Gastrocnemius medialis (tissue), 4 donors: ENCODE measurements at regions not wholly inside any gene's neighbourhood (a gene's known extent, or its start where the extent isn't known, plus 50 kb on each side); places are given as distances from the start of the nearest gene placed in this dataset.

ENCODE experiments used
- ATAC-seq, 2 donors: fragments of 150-250 bp; one replicate each; pipeline ENCODE4 v1.9.1; 2016
- DNase-seq, 2 donors: peaks; one replicate each; pipeline ENCODE4 v3.0.0-alpha.2; 2019
- H3K27ac ChIP-seq, 4 donors: fragments of 200-600 bp; sonication (generic); 1 replicate in 1 of 4; 2 replicates in 3 of 4; pipeline ENCODE4 v1.5.1; 2016 to 2018; ENCODE audit warnings: mild to moderate bottlenecking in 2 of 4, moderate library complexity in 1 of 4
- H3K27me3 ChIP-seq, 3 donors: fragments of 200-600 bp; sonication (generic) in 2 of 3; 1 replicate in 1 of 3; 2 replicates in 2 of 3; pipeline versions ENCODE4 v1.5.1 to v1.6.0; 2016 to 2019; ENCODE audit warnings: mild to moderate bottlenecking in 1 of 3, moderate library complexity in 1 of 3
- H3K36me3 ChIP-seq, 2 donors: fragments of 200-600 bp; sonication (generic) in 1 of 2; one replicate each; pipeline ENCODE4 v1.5.1; 2017 to 2018
- H3K4me1 ChIP-seq, 2 donors: fragments of 200-600 bp; sonication (generic) in 1 of 2; one replicate each; pipeline ENCODE4 v1.5.1; 2016 to 2017; ENCODE audit warnings: mild to moderate bottlenecking in 2 of 2
- H3K4me3 ChIP-seq, 4 donors: fragments of 200-600 bp; sonication (generic) in 3 of 4; 1 replicate in 1 of 4; 2 replicates in 3 of 4; pipeline ENCODE4 v1.5.1; 2016 to 2019; ENCODE audit warnings: mild to moderate bottlenecking in 2 of 4
- H3K9me3 ChIP-seq, 3 donors: fragments of 200-600 bp; sonication (generic) in 2 of 3; 1 replicate in 1 of 3; 2 replicates in 2 of 3; pipeline ENCODE4 v1.5.1; 2016 to 2019
- POLR2A ChIP-seq, 2 donors: fragments of 450-650 bp; IDR thresholded peaks; one replicate each; pipeline ENCODE4 v1.6.1; 2017; ENCODE audit warnings: antibody characterized with exemption in 2 of 2, mild to moderate bottlenecking in 2 of 2, moderate library complexity in 2 of 2
- in situ Hi-C, 4 donors: fragments of 200-750 bp; cut with MboI; loops; one replicate each; pipeline versions ENCODE4 v1.15.0 to v1.8.0; 2017; ENCODE audit warnings: low sequenced_read_pairs in 4 of 4
- intact Hi-C: fragments of 100-400 bp; cut with DNase I; formaldehyde crosslinking; loops from one replicate; pipeline ENCODE4 v1.15.1; 2023; ENCODE audit warnings: low total_unique reads
- TF ChIP-seq, protein P1 (sequence below), 5 experiments: fragments of 450-650 bp in 3 of 5; fragments of 200-600 bp in 2 of 5; sonication (generic) in 2 of 5; IDR thresholded peaks in 4 of 5; conservative IDR thresholded peaks in 1 of 5; 1 replicate in 4 of 5; 2 replicates in 1 of 5; pipeline ENCODE4 v1.5.1; 2016 to 2019; ENCODE audit warnings: antibody characterized with exemption in 5 of 5, mild to moderate bottlenecking in 3 of 5, moderate library complexity in 3 of 5

DNA sequence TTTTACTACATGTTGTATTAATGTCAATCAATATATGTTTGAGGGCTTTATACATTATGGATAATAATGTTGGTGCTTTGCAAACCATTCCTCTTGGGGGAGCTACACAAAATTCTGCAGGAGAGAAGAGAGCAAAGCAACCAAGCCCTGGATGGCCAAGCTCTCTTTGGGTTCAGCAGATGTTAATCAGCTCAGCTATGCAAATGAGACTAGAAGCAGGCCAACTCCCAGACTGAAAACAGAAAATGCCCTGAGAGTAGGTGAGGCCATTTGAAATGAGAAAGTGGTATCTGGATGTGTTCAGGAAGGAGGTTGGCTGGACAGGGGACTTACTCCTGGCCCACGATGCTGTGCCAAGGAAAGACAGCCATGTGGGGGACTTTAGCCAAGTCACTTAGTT, 387.0 kb downstream of the BCOR start:
- no peak overlapping the region for H3K4me3 ChIP-seq
- in situ Hi-C loops (no loop called here), intact Hi-C loops (no loop called here)
- no peak overlapping the region for H3K27ac ChIP-seq
- TF ChIP-seq, protein P1, sequence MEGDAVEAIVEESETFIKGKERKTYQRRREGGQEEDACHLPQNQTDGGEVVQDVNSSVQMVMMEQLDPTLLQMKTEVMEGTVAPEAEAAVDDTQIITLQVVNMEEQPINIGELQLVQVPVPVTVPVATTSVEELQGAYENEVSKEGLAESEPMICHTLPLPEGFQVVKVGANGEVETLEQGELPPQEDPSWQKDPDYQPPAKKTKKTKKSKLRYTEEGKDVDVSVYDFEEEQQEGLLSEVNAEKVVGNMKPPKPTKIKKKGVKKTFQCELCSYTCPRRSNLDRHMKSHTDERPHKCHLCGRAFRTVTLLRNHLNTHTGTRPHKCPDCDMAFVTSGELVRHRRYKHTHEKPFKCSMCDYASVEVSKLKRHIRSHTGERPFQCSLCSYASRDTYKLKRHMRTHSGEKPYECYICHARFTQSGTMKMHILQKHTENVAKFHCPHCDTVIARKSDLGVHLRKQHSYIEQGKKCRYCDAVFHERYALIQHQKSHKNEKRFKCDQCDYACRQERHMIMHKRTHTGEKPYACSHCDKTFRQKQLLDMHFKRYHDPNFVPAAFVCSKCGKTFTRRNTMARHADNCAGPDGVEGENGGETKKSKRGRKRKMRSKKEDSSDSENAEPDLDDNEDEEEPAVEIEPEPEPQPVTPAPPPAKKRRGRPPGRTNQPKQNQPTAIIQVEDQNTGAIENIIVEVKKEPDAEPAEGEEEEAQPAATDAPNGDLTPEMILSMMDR (IDR thresholded peaks at IDR 0.05 in 4 of 5, conservative IDR thresholded peaks at IDR 0.05 in 1 of 5) = no peak
- no peak for TF ChIP-seq POLR2A (IDR thresholded peaks at IDR 0.05)
- H3K9me3 ChIP-seq = no peaks in the 10 kb centered on the region
- ATAC-seq = no peak
- no peaks in the 10 kb centered on the region for H3K27me3 ChIP-seq
- no peak for DNase-seq
- no peaks in the 10 kb centered on the region for H3K36me3 ChIP-seq
- H3K4me1 ChIP-seq = no peaks in the 10 kb centered on the region

DNA sequence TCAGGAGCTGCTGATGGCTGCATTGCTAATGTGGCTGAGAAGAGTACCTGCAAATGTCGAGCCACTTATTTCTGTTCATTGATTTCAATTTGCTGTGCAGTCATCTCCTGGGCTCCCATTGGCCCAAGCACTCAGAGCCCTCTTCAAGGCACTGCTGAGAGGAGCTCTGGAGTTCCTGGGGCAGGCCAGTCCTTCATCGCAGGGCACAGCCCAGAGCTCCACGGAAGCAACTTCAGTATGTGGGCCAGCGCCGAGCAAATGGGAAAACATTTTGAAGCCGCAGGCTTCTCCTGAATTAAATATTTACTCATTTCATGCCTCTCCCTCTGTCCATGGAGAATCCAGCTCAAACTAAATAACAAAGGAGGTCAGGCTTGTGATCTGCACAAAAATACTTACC, 383.3 kb downstream of the BCOR start:
- intact Hi-C loops (no loop called here), in situ Hi-C loops (no loop called here)
- Histone ChIP-seq H3K4me1 (no peaks in the 10 kb centered on the region), H3K4me3 (no peak overlapping the region), H3K9me3 (no peaks in the 10 kb centered on the region), H3K36me3 (no peaks in the 10 kb centered on the region), H3K27ac (no peak overlapping the region), H3K27me3 (no peaks in the 10 kb centered on the region)
- ATAC-seq (no peak), DNase-seq (no peak)
- no peak for TF ChIP-seq POLR2A (IDR thresholded peaks at IDR 0.05)
- TF ChIP-seq, protein P1 (IDR thresholded peaks at IDR 0.05 in 4 of 5, conservative IDR thresholded peaks at IDR 0.05 in 1 of 5) = no peak

DNA sequence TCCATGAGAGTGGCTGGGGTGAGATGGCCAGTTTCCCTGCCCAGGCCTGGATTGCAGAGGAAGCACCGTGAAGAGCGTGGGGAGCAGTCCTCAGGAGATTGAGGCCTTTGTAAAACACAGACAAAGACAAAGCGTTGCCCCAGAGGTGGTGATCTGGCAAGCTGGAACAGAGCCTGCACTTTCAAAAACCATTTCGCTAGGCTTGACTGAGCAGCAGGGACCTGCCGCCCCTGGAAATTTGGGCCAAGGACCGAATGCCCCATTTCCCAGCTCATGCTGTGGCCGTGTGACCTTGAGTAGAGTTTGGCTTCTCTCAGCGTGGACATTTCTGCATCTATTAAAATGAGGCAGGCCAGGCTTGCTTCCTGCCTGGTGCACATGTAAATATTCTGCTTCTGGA, 381.4 kb downstream of the BCOR start:
- TF ChIP-seq, protein P1 (IDR thresholded peaks at IDR 0.05 in 4 of 5, conservative IDR thresholded peaks at IDR 0.05 in 1 of 5) = no peak
- no peak for TF ChIP-seq POLR2A (IDR thresholded peaks at IDR 0.05)
- Histone ChIP-seq H3K4me1 (no peaks in the 10 kb centered on the region), H3K36me3 (no peaks in the 10 kb centered on the region), H3K27ac (no peak overlapping the region), H3K27me3 (no peaks in the 10 kb centered on the region), H3K4me3 (no peak overlapping the region), H3K9me3 (no peaks in the 10 kb centered on the region)
- intact Hi-C loops (no loop called here), in situ Hi-C loops (no loop called here)
- ATAC-seq = no peak
- no peak for DNase-seq

DNA sequence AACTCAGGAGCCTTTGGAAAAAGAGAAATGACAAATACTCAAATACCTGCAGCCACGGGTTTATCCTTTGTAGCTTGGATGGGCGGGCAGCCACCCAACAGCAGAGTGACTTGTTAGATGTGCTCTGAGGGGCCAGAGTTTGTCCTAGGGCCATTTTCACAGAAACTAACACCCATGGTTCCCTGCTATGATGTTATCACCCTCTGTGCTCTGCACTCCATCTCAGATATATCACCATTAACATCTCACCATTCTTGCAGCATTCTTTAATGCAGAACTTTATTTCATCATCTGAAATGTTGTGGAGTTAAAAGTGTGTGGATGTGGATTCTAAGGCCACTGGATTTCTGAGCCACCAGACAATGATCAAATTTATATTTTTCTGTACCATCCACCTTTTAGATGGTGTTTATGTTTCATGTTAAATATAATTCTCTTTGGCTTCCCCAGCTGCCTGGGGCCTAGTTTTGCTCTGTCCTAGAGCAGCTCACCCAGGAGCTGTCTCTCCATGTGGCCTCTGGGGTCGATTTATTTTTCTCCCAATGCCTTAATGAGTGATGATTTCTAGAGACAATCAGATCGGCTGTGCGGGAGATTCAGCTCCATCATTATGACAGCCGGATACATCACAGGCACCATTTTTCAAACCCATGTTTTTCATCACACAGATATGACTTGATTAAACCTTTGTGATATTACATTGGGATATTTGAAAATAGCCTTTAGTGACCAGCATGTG, 380.8 kb downstream of the BCOR start:
- no peak overlapping the region for H3K4me3 ChIP-seq
- in situ Hi-C loops (no loop called here), intact Hi-C loops (no loop called here)
- TF ChIP-seq POLR2A (IDR thresholded peaks at IDR 0.05) = no peak
- TF ChIP-seq, protein P1 (IDR thresholded peaks at IDR 0.05 in 4 of 5, conservative IDR thresholded peaks at IDR 0.05 in 1 of 5) = no peak
- H3K27ac ChIP-seq = no peak overlapping the region
- H3K36me3 ChIP-seq = no peaks in the 10 kb centered on the region
- ATAC-seq (no peak), DNase-seq (no peak)
- H3K4me1 ChIP-seq = no peaks in the 10 kb centered on the region
- no peaks in the 10 kb centered on the region for H3K9me3 ChIP-seq
- H3K27me3 ChIP-seq = no peaks in the 10 kb centered on the region

DNA sequence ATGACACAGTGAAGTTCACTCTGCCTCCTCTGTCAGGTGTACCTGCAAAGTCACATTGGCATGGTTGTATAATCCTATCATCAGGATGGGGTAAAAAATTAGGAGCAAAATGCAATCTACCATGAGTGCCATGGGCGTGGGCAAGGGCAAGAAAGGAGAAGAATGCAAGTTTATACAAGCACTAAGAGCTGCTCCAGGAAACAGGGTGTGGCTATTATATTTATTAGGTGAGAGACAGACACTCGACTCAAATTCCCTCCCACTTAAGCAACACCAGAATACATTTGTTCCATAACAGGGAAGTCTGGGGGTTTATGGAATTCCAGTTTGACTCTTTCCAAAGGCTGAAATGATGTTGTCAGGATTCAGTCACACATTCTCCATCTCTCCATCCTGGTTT, 378.8 kb downstream of the BCOR start:
- Histone ChIP-seq H3K27me3 (peaks cover 0 to 5% (median 0%) of the 10 kb centered on the region in 3 donors), H3K36me3 (no peaks in the 10 kb centered on the region), H3K4me3 (no peak overlapping the region), H3K27ac (no peak overlapping the region), H3K4me1 (no peaks in the 10 kb centered on the region), H3K9me3 (no peaks in the 10 kb centered on the region)
- ATAC-seq = no peak
- no peak for DNase-seq
- intact Hi-C loops (no loop called here), in situ Hi-C loops (no loop called here)
- TF ChIP-seq POLR2A (IDR thresholded peaks at IDR 0.05) = no peak
- TF ChIP-seq, protein P1 (IDR thresholded peaks at IDR 0.05 in 4 of 5, conservative IDR thresholded peaks at IDR 0.05 in 1 of 5) = no peak
